ENCODE measurements at regions not wholly inside any gene's neighbourhood (a gene's known extent, or its start where the extent isn't known, plus 50 kb on each side); places are given as distances from the start of the nearest gene placed in this dataset.

DNA sequence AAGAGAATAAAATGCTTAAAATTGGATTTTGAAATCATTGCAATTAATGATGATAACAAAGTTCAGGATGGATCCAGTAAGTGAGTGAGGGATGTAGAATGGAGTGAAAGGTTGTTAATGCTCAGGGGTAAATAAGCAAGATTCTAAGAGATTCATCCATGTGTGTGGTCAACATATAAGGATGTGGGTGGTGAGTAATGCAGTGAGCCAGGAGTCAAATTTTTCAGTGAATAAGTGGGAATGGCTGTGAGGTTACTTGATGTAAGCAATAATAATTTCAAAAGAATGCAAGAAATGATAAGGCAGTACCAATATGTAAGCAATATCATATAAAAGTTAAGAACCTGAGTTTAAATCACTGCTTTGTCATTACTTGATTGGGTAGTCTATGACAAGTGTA, 207.5 kb upstream of the ADGRB3 start:
- no peak overlapping the region for H3K27ac ChIP-seq
- no peak for DNase-seq (ENCODE audit: low spot score)
- no peaks in the 10 kb centered on the region for H3K36me3 ChIP-seq
- intact Hi-C loops (cut with DNase I) = no loop called here
- no peaks in the 10 kb centered on the region for H3K27me3 ChIP-seq (replicated peaks; ENCODE audit: insufficient read depth)
- H3K4me1 ChIP-seq (replicated peaks) = no peaks in the 10 kb centered on the region
- H3K4me3 ChIP-seq = no peak overlapping the region
- H3K9me3 ChIP-seq = no peaks in the 10 kb centered on the region
- TF ChIP-seq, protein P1, sequence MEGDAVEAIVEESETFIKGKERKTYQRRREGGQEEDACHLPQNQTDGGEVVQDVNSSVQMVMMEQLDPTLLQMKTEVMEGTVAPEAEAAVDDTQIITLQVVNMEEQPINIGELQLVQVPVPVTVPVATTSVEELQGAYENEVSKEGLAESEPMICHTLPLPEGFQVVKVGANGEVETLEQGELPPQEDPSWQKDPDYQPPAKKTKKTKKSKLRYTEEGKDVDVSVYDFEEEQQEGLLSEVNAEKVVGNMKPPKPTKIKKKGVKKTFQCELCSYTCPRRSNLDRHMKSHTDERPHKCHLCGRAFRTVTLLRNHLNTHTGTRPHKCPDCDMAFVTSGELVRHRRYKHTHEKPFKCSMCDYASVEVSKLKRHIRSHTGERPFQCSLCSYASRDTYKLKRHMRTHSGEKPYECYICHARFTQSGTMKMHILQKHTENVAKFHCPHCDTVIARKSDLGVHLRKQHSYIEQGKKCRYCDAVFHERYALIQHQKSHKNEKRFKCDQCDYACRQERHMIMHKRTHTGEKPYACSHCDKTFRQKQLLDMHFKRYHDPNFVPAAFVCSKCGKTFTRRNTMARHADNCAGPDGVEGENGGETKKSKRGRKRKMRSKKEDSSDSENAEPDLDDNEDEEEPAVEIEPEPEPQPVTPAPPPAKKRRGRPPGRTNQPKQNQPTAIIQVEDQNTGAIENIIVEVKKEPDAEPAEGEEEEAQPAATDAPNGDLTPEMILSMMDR (IDR thresholded peaks at IDR 0.05) = no peak
- TF ChIP-seq POLR2AphosphoS5 (IDR thresholded peaks at IDR 0.05) (no peak), POLR2A (IDR thresholded peaks at IDR 0.05) (no peak)

DNA sequence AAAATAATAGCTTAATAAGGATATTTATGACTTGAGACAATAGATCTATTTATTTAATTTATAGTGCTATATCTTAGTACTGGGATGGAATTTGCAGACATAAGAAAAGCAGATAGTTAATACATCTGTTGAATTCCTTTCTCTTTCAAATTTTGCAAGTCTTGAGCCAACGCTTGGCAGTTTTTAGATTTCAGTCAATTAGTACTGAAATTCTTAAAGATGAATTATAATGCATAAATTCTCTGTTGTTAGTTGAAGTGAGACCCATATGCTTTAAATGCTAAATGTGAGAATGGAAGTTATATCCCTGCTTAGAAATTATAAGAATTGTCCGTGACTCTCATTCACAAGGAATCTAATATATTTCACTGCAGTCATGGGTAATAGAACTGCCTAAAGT, 225.1 kb upstream of the ADGRB3 start:
- 97% methylated on average over 2 of the region's 2 CpGs for WGBS

GRCh38 chr6:68400396-68400795, 234.7 kb upstream of the ADGRB3 start:
- H3K9me3 ChIP-seq = no peaks in the 10 kb centered on the region
- no peak for DNase-seq (ENCODE audit: low spot score)
- no peaks in the 10 kb centered on the region for H3K27me3 ChIP-seq (replicated peaks; ENCODE audit: insufficient read depth)
- H3K4me3 ChIP-seq = no peak overlapping the region
- H3K27ac ChIP-seq = no peak overlapping the region
- no peak for TF ChIP-seq POLR2A (IDR thresholded peaks at IDR 0.05)
- TF ChIP-seq, protein P1 (IDR thresholded peaks at IDR 0.05) = no peak
- TF ChIP-seq POLR2AphosphoS5 (IDR thresholded peaks at IDR 0.05) = no peak
- WGBS = 88% methylated on average over 2 of the region's 2 CpGs
- no peaks in the 10 kb centered on the region for H3K4me1 ChIP-seq (replicated peaks)
- no peaks in the 10 kb centered on the region for H3K36me3 ChIP-seq
- intact Hi-C loops (cut with DNase I) = no loop called here

More for the DNA sequence above, 225.1 kb upstream of the ADGRB3 start:
- Histone ChIP-seq H3K27me3 (replicated peaks; ENCODE audit: insufficient read depth) (no peaks in the 10 kb centered on the region), H3K27ac (no peak overlapping the region), H3K4me1 (replicated peaks) (no peaks in the 10 kb centered on the region), H3K36me3 (no peaks in the 10 kb centered on the region), H3K9me3 (no peaks in the 10 kb centered on the region), H3K4me3 (no peak overlapping the region)
- intact Hi-C loops (cut with DNase I) = no loop called here
- TF ChIP-seq POLR2AphosphoS5 (IDR thresholded peaks at IDR 0.05) (no peak), POLR2A (IDR thresholded peaks at IDR 0.05) (no peak)
- TF ChIP-seq, protein P1 (IDR thresholded peaks at IDR 0.05) = no peak
- DNase-seq (ENCODE audit: low spot score) = no peak

DNA sequence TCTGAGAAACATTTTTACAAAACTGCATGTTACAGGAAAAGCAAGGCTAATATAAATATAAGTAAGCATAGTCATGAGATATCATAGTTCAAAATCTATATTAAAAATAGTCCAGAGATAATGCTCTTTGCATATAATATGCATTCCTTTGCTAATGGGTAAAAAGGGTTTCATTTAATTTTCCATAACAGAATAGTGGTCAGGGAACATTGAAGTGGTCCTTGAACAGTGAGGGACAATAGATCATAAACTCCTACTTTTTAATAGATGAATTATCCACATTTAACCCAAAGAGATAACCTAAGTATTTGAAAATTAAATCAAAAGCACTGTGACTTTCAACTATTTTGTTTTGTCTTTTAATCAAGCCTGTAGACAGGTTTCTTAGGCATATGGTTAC, 243.1 kb upstream of the ADGRB3 start:
- H3K36me3 ChIP-seq = no peaks in the 10 kb centered on the region
- no peaks in the 10 kb centered on the region for H3K27me3 ChIP-seq (replicated peaks; ENCODE audit: insufficient read depth)
- no peaks in the 10 kb centered on the region for H3K4me1 ChIP-seq (replicated peaks)
- DNase-seq (ENCODE audit: low spot score) = no peak
- intact Hi-C loops (cut with DNase I) = no loop called here
- TF ChIP-seq, protein P1 (IDR thresholded peaks at IDR 0.05) = no peak
- no peak for TF ChIP-seq POLR2A (IDR thresholded peaks at IDR 0.05)
- no peak for TF ChIP-seq POLR2AphosphoS5 (IDR thresholded peaks at IDR 0.05)
- no peak overlapping the region for H3K27ac ChIP-seq
- H3K9me3 ChIP-seq = no peaks in the 10 kb centered on the region
- no peak overlapping the region for H3K4me3 ChIP-seq

DNA sequence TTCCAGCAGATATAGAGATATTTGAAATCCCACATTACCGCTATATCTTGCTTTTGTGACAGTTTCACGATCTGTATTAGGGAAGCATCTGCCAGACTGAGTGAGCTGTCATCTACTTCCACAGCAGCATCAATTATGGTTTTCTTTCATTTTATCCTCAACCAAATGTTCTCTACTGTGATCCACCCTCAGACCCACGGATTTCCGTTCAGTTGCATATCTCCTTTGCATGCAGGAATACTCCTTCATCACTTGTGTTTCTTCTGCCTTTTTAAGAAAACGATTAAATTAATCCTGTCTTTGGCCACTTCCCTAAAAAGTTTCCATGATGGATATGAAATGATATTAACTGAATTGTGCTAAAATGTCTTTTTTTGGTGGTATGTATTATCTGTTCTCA, 262.1 kb upstream of the ADGRB3 start:
- H3K27me3 ChIP-seq (replicated peaks; ENCODE audit: insufficient read depth) = no peaks in the 10 kb centered on the region
- no peak for DNase-seq (ENCODE audit: low spot score)
- no peaks in the 10 kb centered on the region for H3K9me3 ChIP-seq
- no peaks in the 10 kb centered on the region for H3K4me1 ChIP-seq (replicated peaks)
- TF ChIP-seq, protein P1 (IDR thresholded peaks at IDR 0.05) = no peak
- TF ChIP-seq POLR2AphosphoS5 (IDR thresholded peaks at IDR 0.05) (no peak), POLR2A (IDR thresholded peaks at IDR 0.05) (no peak)
- H3K27ac ChIP-seq = no peak overlapping the region
- no peaks in the 10 kb centered on the region for H3K36me3 ChIP-seq
- intact Hi-C loops (cut with DNase I) = no loop called here
- 81% methylated on average over 5 of the region's 5 CpGs for WGBS
- H3K4me3 ChIP-seq = no peak overlapping the region

All from prostate gland (tissue), 2 donors.